Inflammatory macrophage (primary cell): ENCODE measurements at regions not wholly inside any gene's neighbourhood (a gene's known extent, or its start where the extent isn't known, plus 50 kb on each side); places are given as distances from the start of the nearest gene placed in this dataset.
"Not testable (repeated sequence)": the region's sequence is repeated elsewhere in the genome, so short reads cannot be mapped to it uniquely, and the experiment has no call there.

Experiments used
- DNase-seq, 2 donors: peaks; one replicate each; pipeline ENCODE4 v3.0.0-alpha.2; 2020 to 2022

- not testable (repeated sequence) for DNase-seq
Observed at GRCh38 chr2:144622373-144622772, 102.5 kb upstream of the ZEB2 start.

- no peak for DNase-seq
Observed at GRCh38 chr2:144621266-144621665, 101.3 kb upstream of the ZEB2 start.

- DNase-seq = no peak
Observed at GRCh38 chr2:144619760-144620159, 99.8 kb upstream of the ZEB2 start.

GRCh38 chr2:144617171-144617570 lies 97.3 kb upstream of the ZEB2 start:
- not testable (repeated sequence) for DNase-seq

GRCh38 chr2:144615866-144616565 lies 96.1 kb upstream of the ZEB2 start:
- peak in 1 of 2 donors; percentile 27 for DNase-seq

GRCh38 chr2:144607891-144608521 lies 88.1 kb upstream of the ZEB2 start:
- peak; percentile 91 to 96 for DNase-seq

- peak; percentile 25 to 29 for DNase-seq
Observed at GRCh38 chr2:144607099-144607498, 87.2 kb upstream of the ZEB2 start.

- DNase-seq = peak; percentile 74 to 80
Observed at GRCh38 chr2:144606466-144607095, 86.7 kb upstream of the ZEB2 start.

- DNase-seq = peak; percentile 38 to 63
Observed at GRCh38 chr2:144605231-144605840, 85.4 kb upstream of the ZEB2 start.

GRCh38 chr2:144603334-144603733 lies 83.4 kb upstream of the ZEB2 start:
- DNase-seq = no peak

- DNase-seq = no peak
Observed at GRCh38 chr2:144598906-144599305, 79.0 kb upstream of the ZEB2 start.

GRCh38 chr2:144597894-144598593 lies 78.1 kb upstream of the ZEB2 start:
- DNase-seq = no peak

GRCh38 chr2:144597388-144597787 lies 77.5 kb upstream of the ZEB2 start:
- no peak for DNase-seq

GRCh38 chr2:144596073-144596871 lies 76.4 kb upstream of the ZEB2 start:
- DNase-seq = peak; percentile 44 to 53

GRCh38 chr2:144595686-144596072 lies 75.8 kb upstream of the ZEB2 start:
- DNase-seq = no peak

- DNase-seq = no peak
Observed at GRCh38 chr2:144595279-144595678, 75.4 kb upstream of the ZEB2 start.

- no peak for DNase-seq
Observed at GRCh38 chr2:144593803-144594202, 73.9 kb upstream of the ZEB2 start.

GRCh38 chr2:144592500-144593256 lies 72.8 kb upstream of the ZEB2 start:
- DNase-seq = no peak

- DNase-seq = no peak
Observed at GRCh38 chr2:144587306-144587705, 67.4 kb upstream of the ZEB2 start.

- DNase-seq = peak in 1 of 2 donors; percentile 11
Observed at GRCh38 chr2:144586476-144586875, 66.6 kb upstream of the ZEB2 start.
